HEK293T (cell line): ENCODE measurements at regions not wholly inside any gene's neighbourhood (a gene's known extent, or its start where the extent isn't known, plus 50 kb on each side); places are given as distances from the start of the nearest gene placed in this dataset.

Experiments used
- ELF4 ChIP-seq: fragments of 450-650 bp; IDR thresholded peaks from 2 replicates; pipeline ENCODE4 v1.6.1; 2017; ENCODE audit warnings: antibody characterized with exemption
- FOXA1 ChIP-seq: fragments of 450-650 bp; IDR thresholded peaks from 2 replicates; pipeline ENCODE4 v1.6.1; 2016; ENCODE audit warnings: mild to moderate bottlenecking
- PKNOX1 ChIP-seq: fragments of 450-650 bp; IDR thresholded peaks from 2 replicates; pipeline ENCODE4 v1.6.1; 2016
- SP1 ChIP-seq: fragments of 450-650 bp; IDR thresholded peaks from 2 replicates; pipeline ENCODE4 v1.6.1; 2017

GRCh38 chr16:54817940-54818574 is 112.6 kb upstream of the IRX5 start:
- TF ChIP-seq FOXA1 (no peak), SP1 (no peak), ELF4 (no peak), PKNOX1 (no peak)
